Thymus (tissue), 11 donors: ENCODE measurements at regions not wholly inside any gene's neighbourhood (a gene's known extent, or its start where the extent isn't known, plus 50 kb on each side); places are given as distances from the start of the nearest gene placed in this dataset.

ENCODE experiments used
- DNase-seq, 9 donors: peaks; one replicate each; pipeline ENCODE4 v3.0.0-alpha.2; 2013; ENCODE audit warnings: low spot score in 9 of 9, low read depth in 6 of 9, missing footprints in 1 of 9
- H3K27ac ChIP-seq, 2 donors: one replicate each; pipeline ENCODE4 v1.5.1; 2013; ENCODE audit warnings: control low read depth in 1 of 2, low read depth in 1 of 2, low read length in 1 of 2, mild to moderate bottlenecking in 1 of 2, moderate library complexity in 1 of 2
- H3K27me3 ChIP-seq, 2 donors: one replicate each; pipeline ENCODE4 v1.5.1; 2013; ENCODE audit warnings: low read length in 1 of 2; ENCODE audit not compliant: control insufficient read depth in 2 of 2, insufficient read depth in 1 of 2
- H3K36me3 ChIP-seq, 2 donors: one replicate each; pipeline ENCODE4 v1.5.1; 2013; ENCODE audit warnings: low read length in 1 of 2, mild to moderate bottlenecking in 1 of 2, moderate library complexity in 1 of 2; ENCODE audit not compliant: control insufficient read depth in 2 of 2, insufficient read depth in 2 of 2
- H3K4me1 ChIP-seq, 2 donors: one replicate each; pipeline ENCODE4 v1.5.1; 2013; ENCODE audit warnings: low read length in 2 of 2; ENCODE audit not compliant: control insufficient read depth in 2 of 2, insufficient read depth in 2 of 2
- H3K4me3 ChIP-seq, 2 donors: one replicate each; pipeline ENCODE4 v1.5.1; 2013; ENCODE audit warnings: low read length in 2 of 2, control low read depth in 1 of 2, mild to moderate bottlenecking in 1 of 2
- H3K9me3 ChIP-seq, 2 donors: one replicate each; pipeline ENCODE4 v1.5.1; 2013; ENCODE audit warnings: low read length in 1 of 2, mild to moderate bottlenecking in 1 of 2; ENCODE audit not compliant: control insufficient read depth in 2 of 2, insufficient read depth in 1 of 2
- WGBS: extraction: QIAGEN DNeasy Blood & Tissue Kit; methylation state at CpG from one replicate; pipeline ENCODE4 v1.1.7; 2013; 5-methylcytosine and 5-hydroxymethylcytosine counted together
- donor health status: healthy.

- Histone ChIP-seq H3K27me3 (no peaks in the 10 kb centered on the region), H3K4me1 (no peaks in the 10 kb centered on the region), H3K27ac (no peak overlapping the region), H3K36me3 (no peaks in the 10 kb centered on the region), H3K4me3 (no peak overlapping the region), H3K9me3 (no peaks in the 10 kb centered on the region)
- 80% methylated on average over 9 of the region's 9 CpGs for WGBS
- no peak for DNase-seq
Observed at GRCh38 chr19:29429021-29429420, 96.8 kb upstream of the VSTM2B start.

- no peaks in the 10 kb centered on the region for H3K36me3 ChIP-seq
- no peak overlapping the region for H3K27ac ChIP-seq
- no peaks in the 10 kb centered on the region for H3K27me3 ChIP-seq
- no peak overlapping the region for H3K4me3 ChIP-seq
- no peak for DNase-seq
- H3K9me3 ChIP-seq = no peaks in the 10 kb centered on the region
- no peaks in the 10 kb centered on the region for H3K4me1 ChIP-seq
- 92% methylated on average over 15 of the region's 15 CpGs for WGBS
Observed at GRCh38 chr19:29429581-29429980, 96.2 kb upstream of the VSTM2B start.

GRCh38 chr19:29431332-29431731, 94.5 kb upstream of the VSTM2B start:
- 84% methylated on average over 7 of the region's 7 CpGs for WGBS
- no peak overlapping the region for H3K27ac ChIP-seq
- no peaks in the 10 kb centered on the region for H3K9me3 ChIP-seq
- DNase-seq = no peak
- no peaks in the 10 kb centered on the region for H3K4me1 ChIP-seq
- no peaks in the 10 kb centered on the region for H3K36me3 ChIP-seq
- H3K27me3 ChIP-seq = no peaks in the 10 kb centered on the region
- H3K4me3 ChIP-seq = no peak overlapping the region

GRCh38 chr19:29432677-29433076, 93.1 kb upstream of the VSTM2B start:
- WGBS = 79% methylated on average over 5 of the region's 5 CpGs
- H3K27me3 ChIP-seq = no peaks in the 10 kb centered on the region
- H3K4me1 ChIP-seq = no peaks in the 10 kb centered on the region
- H3K9me3 ChIP-seq = no peaks in the 10 kb centered on the region
- no peak for DNase-seq
- no peak overlapping the region for H3K27ac ChIP-seq
- H3K36me3 ChIP-seq = no peaks in the 10 kb centered on the region
- no peak overlapping the region for H3K4me3 ChIP-seq

GRCh38 chr19:29436591-29437103, 89.1 kb upstream of the VSTM2B start:
- no peaks in the 10 kb centered on the region for H3K27me3 ChIP-seq
- H3K4me1 ChIP-seq = no peaks in the 10 kb centered on the region
- no peaks in the 10 kb centered on the region for H3K36me3 ChIP-seq
- peaks cover 0 to 2% of the 10 kb centered on the region in 2 donors for H3K9me3 ChIP-seq
- WGBS = 94% methylated on average over 11 of the region's 11 CpGs
- no peak overlapping the region for H3K4me3 ChIP-seq
- H3K27ac ChIP-seq = no peak overlapping the region
- no peak for DNase-seq

GRCh38 chr19:29439021-29439420, 86.8 kb upstream of the VSTM2B start:
- Histone ChIP-seq H3K27ac (no peak overlapping the region), H3K4me3 (no peak overlapping the region), H3K4me1 (no peaks in the 10 kb centered on the region), H3K27me3 (no peaks in the 10 kb centered on the region), H3K36me3 (no peaks in the 10 kb centered on the region), H3K9me3 (peaks cover 0 to 9% of the 10 kb centered on the region in 2 donors)
- DNase-seq = no peak

GRCh38 chr19:29439688-29440550, 85.9 kb upstream of the VSTM2B start:
- WGBS = 89% methylated on average over 34 of the region's 34 CpGs
- H3K27ac ChIP-seq = no peak overlapping the region
- H3K36me3 ChIP-seq = no peaks in the 10 kb centered on the region
- H3K9me3 ChIP-seq = peaks cover 0 to 9% of the 10 kb centered on the region in 2 donors
- no peak for DNase-seq
- H3K4me3 ChIP-seq = no peak overlapping the region
- H3K27me3 ChIP-seq = no peaks in the 10 kb centered on the region
- no peaks in the 10 kb centered on the region for H3K4me1 ChIP-seq

- WGBS = 77% methylated on average over 7 of the region's 7 CpGs
- H3K9me3 ChIP-seq = peaks cover 0 to 9% of the 10 kb centered on the region in 2 donors
- H3K4me3 ChIP-seq = no peak overlapping the region
- H3K27me3 ChIP-seq = no peaks in the 10 kb centered on the region
- H3K36me3 ChIP-seq = no peaks in the 10 kb centered on the region
- H3K4me1 ChIP-seq = no peaks in the 10 kb centered on the region
- no peak for DNase-seq
- H3K27ac ChIP-seq = no peak overlapping the region
Observed at GRCh38 chr19:29442094-29442493, 83.7 kb upstream of the VSTM2B start.

- Histone ChIP-seq H3K4me1 (no peaks in the 10 kb centered on the region), H3K9me3 (peaks cover 0 to 9% of the 10 kb centered on the region in 2 donors), H3K27me3 (no peaks in the 10 kb centered on the region), H3K27ac (no peak overlapping the region), H3K36me3 (no peaks in the 10 kb centered on the region), H3K4me3 (no peak overlapping the region)
- WGBS = 76% methylated on average over 5 of the region's 5 CpGs
- DNase-seq = no peak
Observed at GRCh38 chr19:29442910-29443309, 82.9 kb upstream of the VSTM2B start.
